HG03565 (cell line): ENCODE measurements at regions not wholly inside any gene's neighbourhood (a gene's known extent, or its start where the extent isn't known, plus 50 kb on each side); places are given as distances from the start of the nearest gene placed in this dataset.
"Not testable (repeated sequence)": the region's sequence is repeated elsewhere in the genome, so short reads cannot be mapped to it uniquely, and the experiment has no call there.

Source experiments
- ATAC-seq: cut with Tn5 transposase; IDR thresholded peaks from one replicate; pipeline ENCODE4 v1.9.1; 2021; ENCODE audit warnings: mild to moderate bottlenecking, moderate library complexity; ENCODE audit not compliant: unreplicated experiment

GRCh38 chr5:18617191-18617590 is 982.9 kb downstream of the TAF11L14 start:
- not testable (repeated sequence) for ATAC-seq

DNA sequence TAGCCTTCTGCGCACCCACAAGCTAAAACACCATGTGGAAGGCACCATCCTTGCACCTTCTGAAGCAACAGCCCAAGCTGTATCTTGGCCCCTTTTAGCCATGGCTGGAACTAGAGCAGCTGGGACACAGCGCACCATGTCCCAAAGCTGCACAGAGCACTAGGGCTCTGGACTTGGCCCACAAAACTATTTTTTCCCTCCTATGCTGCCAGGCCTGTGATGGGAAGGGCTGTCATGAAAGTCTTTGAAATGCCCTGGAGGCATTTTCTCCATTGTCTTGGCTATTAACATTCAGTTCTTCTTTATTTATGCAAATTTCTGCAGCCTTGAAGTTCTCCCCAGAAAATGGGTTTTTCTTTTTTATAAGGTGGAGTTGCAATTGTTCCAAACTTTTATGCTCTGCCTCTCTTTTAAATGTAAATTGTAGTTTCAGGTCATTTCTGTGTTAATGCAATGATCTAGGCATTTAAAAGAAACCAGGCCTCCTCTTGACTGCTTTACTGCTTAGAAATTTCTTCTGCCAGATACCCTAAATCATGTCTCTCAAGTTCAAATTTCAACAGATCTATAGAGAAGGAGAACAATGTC is 996.3 kb downstream of the TAF11L14 start:
- ATAC-seq = no peak

DNA sequence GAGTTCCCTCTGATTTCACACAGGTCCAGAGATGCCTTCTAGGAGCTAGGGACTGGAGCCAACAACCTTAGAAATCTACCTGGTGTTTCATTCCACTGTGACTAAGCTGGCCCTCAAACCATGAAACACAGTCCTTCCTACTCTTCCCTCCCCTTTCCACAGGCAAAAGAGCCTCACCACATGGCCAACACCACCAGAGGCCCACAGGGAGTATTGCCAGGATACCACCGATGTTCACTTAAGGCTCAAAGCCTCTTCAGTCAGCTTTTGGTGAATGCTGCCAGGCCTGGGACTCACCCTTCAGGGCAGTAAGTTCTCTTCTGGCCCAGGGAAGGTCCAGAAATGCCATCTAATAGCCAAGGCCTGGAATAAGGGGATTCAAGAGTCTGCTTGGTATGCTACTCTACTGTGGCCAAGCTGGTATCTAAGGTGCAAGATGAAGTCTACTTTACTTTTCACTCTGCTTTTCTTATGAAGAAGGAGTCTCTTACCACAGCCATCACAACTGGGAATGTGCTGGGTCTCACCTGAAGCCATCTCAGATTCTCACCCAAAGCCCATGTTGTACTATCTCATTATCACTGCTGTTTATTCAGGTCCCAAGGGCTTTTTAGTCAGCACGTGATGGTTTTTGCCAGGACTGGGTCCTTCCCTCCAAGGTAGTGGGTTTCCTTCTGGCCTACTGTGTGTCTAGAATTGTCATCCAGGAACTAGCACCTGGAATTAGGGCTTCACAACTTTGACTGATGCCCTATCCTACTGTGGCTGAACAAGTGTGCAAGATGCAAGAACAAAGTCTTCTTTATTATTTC is 1018.4 kb downstream of the TAF11L14 start:
- ATAC-seq = no peak

- ATAC-seq = peak; percentile 63
Measured at GRCh38 chr5:18653216-18653752, 1019.0 kb downstream of the TAF11L14 start.

DNA sequence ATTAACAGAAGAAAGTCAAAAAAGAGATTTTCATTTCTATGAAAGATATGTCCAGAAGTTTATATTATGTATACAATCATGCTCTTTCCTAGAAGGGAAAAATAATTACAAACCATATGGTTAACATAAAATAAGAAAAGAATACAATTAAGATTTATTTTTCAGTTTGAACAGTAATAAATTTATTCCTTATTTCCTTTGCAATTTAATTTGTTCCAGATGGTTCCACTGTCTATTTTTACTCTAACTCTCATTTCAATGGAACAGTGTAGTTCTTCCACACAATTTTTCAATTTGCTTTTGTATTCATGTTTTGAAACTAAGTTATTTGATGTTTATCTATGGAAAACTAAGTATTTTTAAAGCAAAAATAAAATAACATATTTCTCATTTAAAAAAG is 1026.3 kb downstream of the TAF11L14 start:
- ATAC-seq = no peak

DNA sequence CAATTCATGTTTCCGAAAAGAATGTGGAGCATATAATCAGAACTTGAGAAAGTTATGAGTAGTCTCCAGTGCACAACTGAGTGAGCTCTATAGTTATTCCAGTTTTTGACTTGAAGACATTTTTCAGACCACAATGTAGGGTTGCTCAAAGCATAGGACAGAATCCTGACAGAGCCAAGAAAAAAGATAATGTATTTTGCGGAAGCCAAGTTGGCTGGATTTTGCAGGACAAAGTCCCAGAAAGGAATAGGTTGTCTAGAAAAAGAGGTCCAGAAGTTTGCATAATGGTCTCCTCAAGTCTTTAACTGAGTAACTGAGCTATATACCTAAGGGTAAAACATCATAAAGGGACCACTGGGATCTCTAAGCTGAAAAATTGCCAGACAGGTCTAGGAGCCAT is 1028.0 kb downstream of the TAF11L14 start:
- no peak for ATAC-seq

- ATAC-seq = not testable (repeated sequence)
Measured at GRCh38 chr5:18674212-18674611, 1040.0 kb downstream of the TAF11L14 start.

DNA sequence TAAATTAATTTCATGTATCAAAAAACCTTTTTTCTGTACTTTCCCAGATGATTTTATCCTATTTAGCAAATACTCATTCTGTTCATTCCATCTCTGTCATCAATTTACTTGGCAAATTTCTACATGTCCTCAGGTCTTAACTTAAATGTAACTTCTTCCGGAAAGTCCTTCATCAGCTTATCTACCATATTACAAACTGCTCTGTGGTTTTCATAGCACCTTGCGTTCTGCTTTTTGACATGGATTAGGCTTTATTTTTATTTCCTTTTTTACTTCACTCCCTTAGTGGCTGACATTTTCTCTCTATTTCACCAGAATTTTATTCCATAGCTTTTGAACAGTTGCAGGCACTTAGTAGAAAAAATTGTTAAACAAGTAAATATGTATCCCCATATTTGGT is 1040.8 kb downstream of the TAF11L14 start:
- ATAC-seq = no peak

DNA sequence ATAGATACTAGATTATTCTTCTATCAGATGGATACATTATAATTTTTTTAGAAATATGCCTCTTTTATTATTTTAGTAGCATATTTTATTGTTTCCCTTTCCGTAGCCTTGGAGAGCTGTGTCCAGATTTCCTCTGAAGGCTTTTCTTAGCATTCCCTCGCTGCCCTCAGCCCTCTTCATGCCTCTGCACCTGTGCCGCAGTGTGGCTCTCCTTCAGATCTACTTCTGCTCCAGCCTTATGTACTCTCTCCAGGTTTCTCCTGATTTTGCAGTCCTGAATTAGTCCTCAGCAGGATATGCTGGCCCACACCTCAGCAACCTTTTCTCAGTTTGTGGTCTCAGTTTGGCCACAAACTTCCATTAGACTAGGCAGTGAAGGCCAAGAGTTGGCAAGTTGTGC is 1052.0 kb downstream of the TAF11L14 start:
- ATAC-seq = no peak

GRCh38 chr5:18687429-18687828 is 1053.2 kb downstream of the TAF11L14 start:
- ATAC-seq = no peak

- ATAC-seq = no peak
Measured at GRCh38 chr5:18699681-18700080, 1065.4 kb downstream of the TAF11L14 start.

- ATAC-seq = no peak
Measured at GRCh38 chr5:18702821-18703220, 1068.6 kb downstream of the TAF11L14 start.

DNA sequence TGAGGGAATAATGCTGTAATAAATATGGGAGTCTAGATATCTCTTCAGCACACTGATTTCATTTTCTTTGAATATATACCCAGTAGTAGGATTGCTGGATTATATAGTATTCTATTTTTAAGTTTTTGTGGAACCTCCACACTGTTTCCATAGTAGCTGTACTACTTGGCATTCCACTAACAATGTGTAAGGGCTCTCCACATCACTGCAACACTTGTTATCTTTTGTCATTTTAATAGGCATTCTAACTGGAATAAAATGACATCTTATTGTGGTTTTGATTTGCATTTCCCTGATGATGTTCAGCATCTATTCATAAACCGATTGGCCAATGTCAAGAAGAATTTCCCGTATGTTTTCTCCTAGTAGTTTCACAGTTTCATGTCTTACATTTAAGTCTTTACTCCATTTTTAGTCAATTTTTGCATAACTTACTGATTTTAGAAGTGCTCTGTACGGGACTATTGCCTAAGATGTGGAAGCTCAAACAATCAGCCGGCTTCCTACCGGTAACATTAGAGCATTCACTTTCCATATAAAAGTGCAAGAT is 1078.8 kb downstream of the TAF11L14 start:
- ATAC-seq = no peak

DNA sequence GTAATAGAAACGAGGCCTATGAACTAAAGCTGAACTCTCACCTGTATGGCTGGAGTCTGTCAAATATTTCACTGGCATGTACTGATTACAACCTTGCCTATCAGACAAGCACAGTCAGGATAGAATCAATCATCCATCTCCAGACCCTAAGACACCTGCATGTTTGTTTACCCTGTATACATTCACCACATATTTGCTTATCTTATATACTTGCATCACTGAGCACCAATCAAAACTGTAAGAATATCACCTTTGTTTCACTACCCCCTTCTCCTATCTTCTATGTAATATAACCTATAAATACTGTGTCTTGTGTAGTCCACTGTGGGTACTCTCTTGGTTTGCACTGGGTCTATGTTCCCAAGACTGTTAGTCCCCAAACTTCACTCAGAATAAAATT is 1085.7 kb downstream of the TAF11L14 start:
- ATAC-seq = no peak

GRCh38 chr5:18732556-18733479 is 1098.6 kb downstream of the TAF11L14 start:
- ATAC-seq = no peak

DNA sequence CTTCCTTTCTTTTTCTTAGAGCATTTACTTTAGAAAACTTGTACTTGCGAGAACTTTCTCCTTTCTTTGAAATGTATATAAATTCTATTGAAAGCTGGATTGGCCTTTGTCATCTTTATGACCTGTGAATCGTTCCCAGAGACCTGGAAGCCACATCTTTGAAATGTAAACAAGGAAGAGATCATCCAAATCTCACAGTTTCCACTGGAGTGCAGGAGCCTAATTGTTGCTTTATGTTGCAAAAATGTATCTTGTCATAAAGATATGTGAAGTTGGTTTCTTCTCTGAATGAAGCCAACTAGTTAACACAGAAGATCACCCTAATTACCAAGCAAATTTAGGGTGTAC is 1101.8 kb downstream of the TAF11L14 start:
- no peak for ATAC-seq

- ATAC-seq = not testable (repeated sequence)
Measured at GRCh38 chr5:18736736-18737135, 1102.5 kb downstream of the TAF11L14 start.

DNA sequence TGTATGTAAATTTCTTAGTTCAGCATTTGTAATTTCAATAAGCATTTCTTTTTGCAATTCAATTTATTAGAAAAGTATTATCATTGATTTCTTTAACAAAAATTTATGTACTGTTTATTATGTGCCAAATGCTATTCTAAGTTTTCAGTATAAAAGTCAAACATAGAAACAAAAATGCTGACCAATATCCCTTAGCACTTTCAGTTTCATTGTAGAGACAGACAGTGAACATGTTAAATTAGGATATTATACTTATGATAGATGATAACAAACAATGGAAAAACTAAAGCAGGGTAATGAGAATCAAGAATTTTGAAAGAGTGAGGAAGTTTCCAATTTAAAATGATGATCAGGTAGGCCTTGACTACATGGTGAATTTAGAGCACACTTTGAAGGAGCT is 1106.0 kb downstream of the TAF11L14 start:
- peak; percentile 36 for ATAC-seq

DNA sequence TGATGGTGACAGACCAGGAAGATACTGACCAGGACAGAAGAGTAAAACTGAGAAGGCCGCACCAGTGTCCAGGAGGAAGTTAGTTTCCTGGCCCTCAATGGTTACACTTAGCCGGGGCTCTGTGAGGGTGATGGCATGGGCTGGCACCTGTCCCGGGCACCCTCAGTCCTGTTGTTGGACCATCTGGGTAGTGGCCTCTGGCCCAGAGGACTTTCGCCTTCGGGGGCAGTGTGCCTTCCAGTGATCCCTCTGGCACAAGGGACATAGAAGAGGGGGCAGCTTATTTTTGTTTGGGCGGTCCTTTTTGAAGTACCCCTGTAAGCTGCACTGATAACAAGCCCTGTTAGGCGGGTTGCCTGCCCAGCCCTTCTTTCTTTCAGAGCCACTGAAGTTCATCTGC is 1108.6 kb downstream of the TAF11L14 start:
- ATAC-seq = no peak

DNA sequence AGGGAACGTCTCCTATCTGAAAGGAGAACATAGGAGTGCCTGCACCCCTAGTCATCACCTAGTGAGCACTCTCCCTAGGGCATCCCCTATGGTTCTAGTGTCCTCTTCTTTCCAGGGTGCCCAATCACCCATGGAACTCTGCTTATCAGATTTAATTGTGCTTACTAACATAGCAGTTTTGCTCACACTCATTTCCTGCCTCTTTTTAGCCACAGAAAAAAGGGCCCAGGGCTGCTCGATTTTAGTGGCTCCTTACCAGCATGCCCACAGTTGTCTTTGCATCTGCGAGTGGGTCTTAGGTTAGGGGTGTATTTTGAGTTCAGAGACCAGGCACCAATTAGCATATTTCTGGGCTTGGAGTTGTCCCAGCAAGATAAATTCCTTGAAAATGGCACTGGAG is 1110.2 kb downstream of the TAF11L14 start:
- no peak for ATAC-seq
